Thyroid gland (tissue), 4 donors: ENCODE measurements at regions not wholly inside any gene's neighbourhood (a gene's known extent, or its start where the extent isn't known, plus 50 kb on each side); places are given as distances from the start of the nearest gene placed in this dataset.

ENCODE experiments used
- DNase-seq, 2 donors: peaks; one replicate each; pipeline ENCODE4 v3.0.0-alpha.2; 2019
- H3K27ac ChIP-seq, 3 donors: fragments of 200-600 bp; sonication (generic); 1 replicate in 2 of 3; 2 replicates in 1 of 3; pipeline ENCODE4 v1.5.1; 2016 to 2019; ENCODE audit warnings: mild to moderate bottlenecking in 1 of 3, moderate library complexity in 1 of 3
- H3K27me3 ChIP-seq: fragments of 200-600 bp; sonication (generic); one replicate; pipeline ENCODE4 v1.5.1; 2019
- H3K36me3 ChIP-seq, 2 donors: fragments of 200-600 bp; sonication (generic); one replicate each; pipeline ENCODE4 v1.5.1; 2016 to 2019
- H3K4me1 ChIP-seq, 2 donors: fragments of 200-600 bp; sonication (generic); one replicate each; pipeline ENCODE4 v1.5.1; 2017 to 2019
- H3K4me3 ChIP-seq, 3 donors: fragments of 200-600 bp; sonication (generic); replicated peaks in 1 of 3; 1 replicate in 2 of 3; 2 replicates in 1 of 3; pipeline ENCODE4 v1.5.1; 2016; ENCODE audit warnings: mild to moderate bottlenecking in 1 of 3
- H3K9me3 ChIP-seq: fragments of 200-600 bp; sonication (generic); one replicate; pipeline ENCODE4 v1.5.1; 2017
- POLR2A ChIP-seq, 2 donors: fragments of 450-650 bp; IDR thresholded peaks; one replicate each; pipeline ENCODE4 v1.6.1; 2017; ENCODE audit warnings: antibody characterized with exemption in 2 of 2, mild to moderate bottlenecking in 2 of 2, moderate library complexity in 1 of 2
- WGBS, 2 donors: methylation state at CpG; one replicate each; pipeline ENCODE4 v1.1.5; 2017; 5-methylcytosine and 5-hydroxymethylcytosine counted together
- intact Hi-C: fragments of 100-400 bp; cut with DNase I; formaldehyde crosslinking; loops from one replicate; pipeline ENCODE4 v1.15.1; 2023
- TF ChIP-seq, protein P1 (sequence below), 6 experiments: fragments of 200-600 bp in 3 of 6; fragments of 450-650 bp in 3 of 6; sonication (generic) in 3 of 6; IDR thresholded peaks; one replicate each; pipeline ENCODE4 v1.5.1; 2016 to 2019; ENCODE audit warnings: antibody characterized with exemption in 6 of 6, mild to moderate bottlenecking in 2 of 6, inconsistent platforms in 1 of 6, moderate library complexity in 1 of 6

DNA sequence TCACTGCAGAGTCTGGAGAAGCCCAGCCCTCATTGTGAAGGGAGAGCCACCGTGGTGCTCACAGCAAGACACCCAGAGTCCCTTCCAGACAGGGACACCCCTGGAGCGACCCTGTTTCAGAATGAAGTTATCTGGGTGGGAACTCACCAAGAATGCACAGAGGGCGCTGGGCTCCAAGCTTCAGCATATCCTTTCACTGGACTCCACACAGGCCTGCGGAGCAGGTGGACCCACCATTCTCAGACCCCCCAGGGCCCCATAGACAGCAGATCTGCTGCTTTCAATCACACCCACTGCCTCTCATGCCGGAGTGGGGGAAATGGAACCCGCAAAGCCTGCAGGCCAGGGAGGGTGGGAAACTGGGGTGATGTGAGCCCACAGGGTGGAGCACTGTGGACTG lies 87.8 kb downstream of the RRM2 start:
- H3K27ac ChIP-seq = no peak overlapping the region
- TF ChIP-seq POLR2A (IDR thresholded peaks at IDR 0.05) = no peak
- TF ChIP-seq, protein P1, sequence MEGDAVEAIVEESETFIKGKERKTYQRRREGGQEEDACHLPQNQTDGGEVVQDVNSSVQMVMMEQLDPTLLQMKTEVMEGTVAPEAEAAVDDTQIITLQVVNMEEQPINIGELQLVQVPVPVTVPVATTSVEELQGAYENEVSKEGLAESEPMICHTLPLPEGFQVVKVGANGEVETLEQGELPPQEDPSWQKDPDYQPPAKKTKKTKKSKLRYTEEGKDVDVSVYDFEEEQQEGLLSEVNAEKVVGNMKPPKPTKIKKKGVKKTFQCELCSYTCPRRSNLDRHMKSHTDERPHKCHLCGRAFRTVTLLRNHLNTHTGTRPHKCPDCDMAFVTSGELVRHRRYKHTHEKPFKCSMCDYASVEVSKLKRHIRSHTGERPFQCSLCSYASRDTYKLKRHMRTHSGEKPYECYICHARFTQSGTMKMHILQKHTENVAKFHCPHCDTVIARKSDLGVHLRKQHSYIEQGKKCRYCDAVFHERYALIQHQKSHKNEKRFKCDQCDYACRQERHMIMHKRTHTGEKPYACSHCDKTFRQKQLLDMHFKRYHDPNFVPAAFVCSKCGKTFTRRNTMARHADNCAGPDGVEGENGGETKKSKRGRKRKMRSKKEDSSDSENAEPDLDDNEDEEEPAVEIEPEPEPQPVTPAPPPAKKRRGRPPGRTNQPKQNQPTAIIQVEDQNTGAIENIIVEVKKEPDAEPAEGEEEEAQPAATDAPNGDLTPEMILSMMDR (IDR thresholded peaks at IDR 0.05) = no peak
- H3K27me3 ChIP-seq = no peaks in the 10 kb centered on the region
- no peaks in the 10 kb centered on the region for H3K9me3 ChIP-seq
- intact Hi-C loops = no loop called here
- no peak overlapping the region for H3K4me3 ChIP-seq
- DNase-seq = no peak
- whole genome bisulfite sequencing, 2 donors = 95 to 98% methylated on average over 5 to 6 of the region's 6 CpGs
- H3K4me1 ChIP-seq = no peaks in the 10 kb centered on the region
- no peaks in the 10 kb centered on the region for H3K36me3 ChIP-seq

DNA sequence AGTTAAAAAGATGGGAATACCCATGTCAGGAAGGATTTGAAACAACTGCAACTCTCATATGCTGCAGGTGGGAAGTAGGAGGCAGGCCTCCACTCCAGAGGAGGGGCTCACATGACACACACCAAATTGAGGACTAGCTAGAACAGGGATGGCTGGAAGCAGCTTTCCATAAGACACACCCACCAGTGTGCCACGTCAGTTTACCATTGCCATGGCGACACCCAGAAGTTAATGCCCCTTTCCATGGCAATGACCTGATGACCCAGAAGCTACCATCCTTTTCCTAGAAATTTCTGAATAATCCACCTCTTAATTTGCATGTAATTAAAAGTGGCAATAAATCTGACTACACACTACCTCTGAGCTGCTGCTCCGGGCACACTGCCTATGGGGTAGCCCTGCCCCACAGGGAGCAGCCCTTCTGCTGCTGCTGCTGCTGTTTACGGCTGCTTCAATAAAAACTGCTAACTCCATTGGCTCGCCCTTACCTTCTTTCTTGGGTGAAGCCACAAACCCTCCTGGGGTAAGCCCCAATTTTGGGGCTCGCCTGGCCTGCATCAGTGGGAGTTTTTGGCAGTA lies 89.4 kb downstream of the RRM2 start:
- no peak overlapping the region for H3K4me3 ChIP-seq
- H3K4me1 ChIP-seq = no peaks in the 10 kb centered on the region
- no peak for DNase-seq
- intact Hi-C loops = no loop called here
- no peak overlapping the region for H3K27ac ChIP-seq
- no peaks in the 10 kb centered on the region for H3K9me3 ChIP-seq
- 92 to 95% methylated on average over 6 of the region's 6 CpGs for WGBS, 2 donors
- no peaks in the 10 kb centered on the region for H3K27me3 ChIP-seq
- TF ChIP-seq, protein P1 (IDR thresholded peaks at IDR 0.05) = no peak
- no peak for TF ChIP-seq POLR2A (IDR thresholded peaks at IDR 0.05)
- H3K36me3 ChIP-seq = no peaks in the 10 kb centered on the region

DNA sequence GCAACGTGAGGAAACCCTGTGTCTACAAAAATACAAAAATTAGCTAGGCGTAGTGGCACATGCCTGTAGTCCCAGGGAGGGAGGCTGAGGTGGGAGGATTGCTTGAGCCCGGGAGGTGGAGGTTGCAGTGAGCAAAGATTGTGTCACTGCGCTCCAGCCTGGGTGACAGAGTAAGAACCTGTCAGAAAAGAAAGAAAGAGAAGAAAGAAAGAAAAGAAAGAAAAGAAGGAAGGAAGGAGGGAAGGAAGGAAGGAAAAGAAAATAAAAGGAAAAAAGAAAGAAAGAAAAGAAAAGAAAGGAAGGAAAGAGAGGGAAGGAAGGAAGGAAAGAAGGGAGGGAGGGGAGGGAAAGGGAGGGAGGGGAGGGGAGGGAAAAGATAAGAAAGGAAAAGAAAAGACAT lies 89.9 kb upstream of the HPCAL1 start:
- DNase-seq = no peak
- Histone ChIP-seq H3K9me3 (no peaks in the 10 kb centered on the region), H3K4me1 (no peaks in the 10 kb centered on the region), H3K4me3 (no peak overlapping the region), H3K27ac (no peak overlapping the region), H3K27me3 (no peaks in the 10 kb centered on the region), H3K36me3 (no peaks in the 10 kb centered on the region)
- 88 to 94% methylated on average over 4 of the region's 4 CpGs for WGBS, 2 donors
- TF ChIP-seq, protein P1 (IDR thresholded peaks at IDR 0.05) = no peak
- TF ChIP-seq POLR2A (IDR thresholded peaks at IDR 0.05) = no peak
- intact Hi-C loops = no loop called here

GRCh38 chr2:10214179-10214578 lies 88.5 kb upstream of the HPCAL1 start:
- H3K4me1 ChIP-seq = no peaks in the 10 kb centered on the region
- WGBS, 2 donors = 88 to 93% methylated on average over 8 of the region's 8 CpGs
- no peaks in the 10 kb centered on the region for H3K36me3 ChIP-seq
- no peak overlapping the region for H3K4me3 ChIP-seq
- H3K27ac ChIP-seq = no peak overlapping the region
- no peaks in the 10 kb centered on the region for H3K9me3 ChIP-seq
- no peak for DNase-seq
- no peaks in the 10 kb centered on the region for H3K27me3 ChIP-seq
- intact Hi-C loops = no loop called here
- TF ChIP-seq, protein P1 (IDR thresholded peaks at IDR 0.05) = no peak
- no peak for TF ChIP-seq POLR2A (IDR thresholded peaks at IDR 0.05)

- intact Hi-C loops = no loop called here
- Histone ChIP-seq H3K9me3 (no peaks in the 10 kb centered on the region), H3K4me3 (no peak overlapping the region), H3K27me3 (no peaks in the 10 kb centered on the region), H3K27ac (no peak overlapping the region), H3K4me1 (no peaks in the 10 kb centered on the region), H3K36me3 (no peaks in the 10 kb centered on the region)
- 96 to 97% methylated on average over 7 of the region's 7 CpGs for WGBS, 2 donors
- DNase-seq = no peak
- TF ChIP-seq POLR2A (IDR thresholded peaks at IDR 0.05) = no peak
- TF ChIP-seq, protein P1 (IDR thresholded peaks at IDR 0.05) = no peak
Measured at GRCh38 chr2:10215393-10215935, 87.2 kb upstream of the HPCAL1 start.
